ENCODE measurements at regions not wholly inside any gene's neighbourhood (a gene's known extent, or its start where the extent isn't known, plus 50 kb on each side); places are given as distances from the start of the nearest gene placed in this dataset.

- DNase-seq, result no peak
Measured at GRCh38 chr10:8726779-8727084, 672.2 kb downstream of the GATA3 start.

- DNase-seq, result no peak
Measured at GRCh38 chr10:8731121-8732095, 676.9 kb downstream of the GATA3 start.

- no peak for DNase-seq
Measured at GRCh38 chr10:8738987-8739386, 684.5 kb downstream of the GATA3 start.

GRCh38 chr10:8752146-8752843 lies 697.8 kb downstream of the GATA3 start:
- no peak for DNase-seq

- DNase-seq, result no peak
Measured at GRCh38 chr10:8758029-8758428, 703.5 kb downstream of the GATA3 start.

GRCh38 chr10:8766899-8767298 lies 712.4 kb downstream of the GATA3 start:
- no peak for DNase-seq

GRCh38 chr10:8767591-8767990 lies 713.1 kb downstream of the GATA3 start:
- no peak for DNase-seq

- no peak for DNase-seq
Measured at GRCh38 chr10:8768341-8768740, 713.9 kb downstream of the GATA3 start.

- no peak for DNase-seq
Measured at GRCh38 chr10:8768852-8769251, 714.4 kb downstream of the GATA3 start.

GRCh38 chr10:8776926-8777622 lies 722.6 kb downstream of the GATA3 start:
- DNase-seq, result no peak

GRCh38 chr10:8778713-8779112 lies 724.2 kb downstream of the GATA3 start:
- no peak for DNase-seq

GRCh38 chr10:8787649-8788048 lies 733.2 kb downstream of the GATA3 start:
- no peak for DNase-seq

GRCh38 chr10:8790390-8790789 lies 735.9 kb downstream of the GATA3 start:
- no peak for DNase-seq

- DNase-seq, result no peak
Measured at GRCh38 chr10:8794860-8795259, 740.4 kb downstream of the GATA3 start.

- DNase-seq, result no peak
Measured at GRCh38 chr10:8800426-8800825, 745.9 kb downstream of the GATA3 start.

- no peak for DNase-seq
Measured at GRCh38 chr10:8803992-8804391, 749.5 kb downstream of the GATA3 start.

GRCh38 chr10:8810677-8811076 lies 756.2 kb downstream of the GATA3 start:
- no peak for DNase-seq

GRCh38 chr10:8811201-8811600 lies 756.7 kb downstream of the GATA3 start:
- no peak for DNase-seq

GRCh38 chr10:8815969-8816368 lies 761.5 kb downstream of the GATA3 start:
- DNase-seq, result no peak

GRCh38 chr10:8817299-8817698 lies 762.8 kb downstream of the GATA3 start:
- no peak for DNase-seq

GRCh38 chr10:8825611-8826010 lies 771.1 kb downstream of the GATA3 start:
- no peak for DNase-seq

GRCh38 chr10:8829592-8829991 lies 775.1 kb downstream of the GATA3 start:
- no peak for DNase-seq

GRCh38 chr10:8830048-8830447 lies 775.6 kb downstream of the GATA3 start:
- DNase-seq, result no peak

GRCh38 chr10:8830876-8831275 lies 776.4 kb downstream of the GATA3 start:
- DNase-seq, result no peak
